ENCODE measurements at regions not wholly inside any gene's neighbourhood (a gene's known extent, or its start where the extent isn't known, plus 50 kb on each side); places are given as distances from the start of the nearest gene placed in this dataset.
A peak's percentile ranks its signal among the peaks of the same experiment; 100 is the strongest.

DNA sequence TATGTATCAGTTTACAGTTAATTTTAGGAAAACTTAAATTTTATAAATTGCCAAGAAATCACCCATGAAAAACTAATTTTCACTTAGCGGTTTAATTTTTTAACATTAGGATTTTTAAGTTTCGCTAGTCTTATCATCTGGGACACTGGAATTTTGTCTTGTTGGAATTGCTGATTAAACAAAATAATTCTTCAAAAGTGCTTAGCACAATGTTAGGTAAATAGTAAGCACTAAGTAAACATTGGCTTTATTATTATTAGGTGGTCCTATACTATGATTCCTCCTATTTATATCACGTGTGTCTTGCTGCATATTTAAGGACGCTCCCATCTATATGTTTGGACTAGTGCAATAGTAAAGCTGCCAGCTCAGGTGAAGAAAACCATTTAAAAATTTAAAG, 54.6 kb upstream of the MAP4K3 start:
- no peak for DNase-seq (ENCODE audit: low spot score)
- no peak overlapping the region for H3K4me3 ChIP-seq (ENCODE audit: low read depth in 1 of 3, low read length in 3 of 3)
- TF ChIP-seq, protein P1, sequence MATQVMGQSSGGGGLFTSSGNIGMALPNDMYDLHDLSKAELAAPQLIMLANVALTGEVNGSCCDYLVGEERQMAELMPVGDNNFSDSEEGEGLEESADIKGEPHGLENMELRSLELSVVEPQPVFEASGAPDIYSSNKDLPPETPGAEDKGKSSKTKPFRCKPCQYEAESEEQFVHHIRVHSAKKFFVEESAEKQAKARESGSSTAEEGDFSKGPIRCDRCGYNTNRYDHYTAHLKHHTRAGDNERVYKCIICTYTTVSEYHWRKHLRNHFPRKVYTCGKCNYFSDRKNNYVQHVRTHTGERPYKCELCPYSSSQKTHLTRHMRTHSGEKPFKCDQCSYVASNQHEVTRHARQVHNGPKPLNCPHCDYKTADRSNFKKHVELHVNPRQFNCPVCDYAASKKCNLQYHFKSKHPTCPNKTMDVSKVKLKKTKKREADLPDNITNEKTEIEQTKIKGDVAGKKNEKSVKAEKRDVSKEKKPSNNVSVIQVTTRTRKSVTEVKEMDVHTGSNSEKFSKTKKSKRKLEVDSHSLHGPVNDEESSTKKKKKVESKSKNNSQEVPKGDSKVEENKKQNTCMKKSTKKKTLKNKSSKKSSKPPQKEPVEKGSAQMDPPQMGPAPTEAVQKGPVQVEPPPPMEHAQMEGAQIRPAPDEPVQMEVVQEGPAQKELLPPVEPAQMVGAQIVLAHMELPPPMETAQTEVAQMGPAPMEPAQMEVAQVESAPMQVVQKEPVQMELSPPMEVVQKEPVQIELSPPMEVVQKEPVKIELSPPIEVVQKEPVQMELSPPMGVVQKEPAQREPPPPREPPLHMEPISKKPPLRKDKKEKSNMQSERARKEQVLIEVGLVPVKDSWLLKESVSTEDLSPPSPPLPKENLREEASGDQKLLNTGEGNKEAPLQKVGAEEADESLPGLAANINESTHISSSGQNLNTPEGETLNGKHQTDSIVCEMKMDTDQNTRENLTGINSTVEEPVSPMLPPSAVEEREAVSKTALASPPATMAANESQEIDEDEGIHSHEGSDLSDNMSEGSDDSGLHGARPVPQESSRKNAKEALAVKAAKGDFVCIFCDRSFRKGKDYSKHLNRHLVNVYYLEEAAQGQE (IDR thresholded peaks at IDR 0.05) = no peak
- TF ChIP-seq HNF4G (IDR thresholded peaks at IDR 0.05) = no peak
- no peak for TF ChIP-seq NR2F2 (IDR thresholded peaks at IDR 0.05)
- TF ChIP-seq GABPA (IDR thresholded peaks at IDR 0.05 in 1 of 2, conservative IDR thresholded peaks at IDR 0.05 in 1 of 2) = no peak
- no peak for TF ChIP-seq RAD21 (IDR thresholded peaks at IDR 0.05)
- H3K27me3 ChIP-seq (ENCODE audit: control insufficient read depth in 4 of 4, insufficient read depth in 4 of 4, low read length in 3 of 4) = no peaks in the 10 kb centered on the region
- no peak overlapping the region for H3K9ac ChIP-seq (ENCODE audit: low read depth in 1 of 2, low read length in 2 of 2)
- no peaks in the 10 kb centered on the region for H3K4me1 ChIP-seq (ENCODE audit: control insufficient read depth in 4 of 4, insufficient read depth in 4 of 4, low read length in 3 of 4)
- no peaks in the 10 kb centered on the region for H3K36me3 ChIP-seq (ENCODE audit: control insufficient read depth in 4 of 4, insufficient read depth in 3 of 4, low read depth in 1 of 4, low read length in 3 of 4)
- peak overlapping the region; percentile 40 to 45 for H3K27ac ChIP-seq (ENCODE audit: low read depth in 1 of 2, low read length in 2 of 2)
- 94% methylated on average over 4 of the region's 4 CpGs for WGBS
- no peaks in the 10 kb centered on the region for H3K9me3 ChIP-seq (ENCODE audit: control insufficient read depth in 4 of 4, low read length in 3 of 4)

DNA sequence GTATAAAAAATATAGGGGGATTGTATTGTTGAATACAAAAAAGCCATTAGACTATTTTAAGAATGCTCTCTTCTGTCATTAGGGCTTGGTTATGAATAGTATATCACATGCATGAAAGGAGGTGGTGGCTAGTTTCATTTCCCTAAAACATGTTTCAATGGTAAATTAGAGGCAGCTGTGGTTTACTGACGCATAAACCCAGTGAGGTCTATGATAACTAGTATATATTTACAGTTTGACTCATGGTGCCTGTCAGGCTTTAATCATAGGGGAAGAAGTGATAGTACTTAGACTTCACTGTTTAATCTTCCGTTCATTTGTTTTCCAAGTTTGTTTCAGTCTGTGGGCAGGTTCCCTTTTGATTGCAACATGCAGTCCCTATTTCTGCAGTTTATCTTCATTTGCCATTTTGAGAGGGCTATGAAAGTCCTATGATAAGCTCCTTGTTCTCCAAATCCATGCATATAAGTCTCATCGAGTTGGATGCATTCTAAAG, 55.1 kb upstream of the MAP4K3 start:
- TF ChIP-seq, protein P1 (IDR thresholded peaks at IDR 0.05) = no peak
- TF ChIP-seq HNF4G (IDR thresholded peaks at IDR 0.05) (no peak), NR2F2 (IDR thresholded peaks at IDR 0.05) (no peak), JUND (IDR thresholded peaks at IDR 0.05) (peak; percentile 20 to 80), TAF1 (conservative IDR thresholded peaks at IDR 0.05) (no peak), RXRA (IDR thresholded peaks at IDR 0.05) (peak; percentile 15 to 73), GABPA (IDR thresholded peaks at IDR 0.05 in 1 of 2, conservative IDR thresholded peaks at IDR 0.05 in 1 of 2) (no peak), FOXA2 (IDR thresholded peaks at IDR 0.05) (peak; percentile 50), RAD21 (IDR thresholded peaks at IDR 0.05) (peak in 1 of 2 donors; percentile 40), EGR1 (IDR thresholded peaks at IDR 0.05; ENCODE audit: low read depth in 2 of 2) (peak in 1 of 2 donors; percentile 61), YY1 (IDR thresholded peaks at IDR 0.05) (peak; percentile 91), HNF4A (conservative IDR thresholded peaks at IDR 0.05) (peak; percentile 34 to 69), SP1 (IDR thresholded peaks at IDR 0.05) (no peak), FOXA1 (IDR thresholded peaks at IDR 0.05) (no peak)
- TF ChIP-seq, protein P2, sequence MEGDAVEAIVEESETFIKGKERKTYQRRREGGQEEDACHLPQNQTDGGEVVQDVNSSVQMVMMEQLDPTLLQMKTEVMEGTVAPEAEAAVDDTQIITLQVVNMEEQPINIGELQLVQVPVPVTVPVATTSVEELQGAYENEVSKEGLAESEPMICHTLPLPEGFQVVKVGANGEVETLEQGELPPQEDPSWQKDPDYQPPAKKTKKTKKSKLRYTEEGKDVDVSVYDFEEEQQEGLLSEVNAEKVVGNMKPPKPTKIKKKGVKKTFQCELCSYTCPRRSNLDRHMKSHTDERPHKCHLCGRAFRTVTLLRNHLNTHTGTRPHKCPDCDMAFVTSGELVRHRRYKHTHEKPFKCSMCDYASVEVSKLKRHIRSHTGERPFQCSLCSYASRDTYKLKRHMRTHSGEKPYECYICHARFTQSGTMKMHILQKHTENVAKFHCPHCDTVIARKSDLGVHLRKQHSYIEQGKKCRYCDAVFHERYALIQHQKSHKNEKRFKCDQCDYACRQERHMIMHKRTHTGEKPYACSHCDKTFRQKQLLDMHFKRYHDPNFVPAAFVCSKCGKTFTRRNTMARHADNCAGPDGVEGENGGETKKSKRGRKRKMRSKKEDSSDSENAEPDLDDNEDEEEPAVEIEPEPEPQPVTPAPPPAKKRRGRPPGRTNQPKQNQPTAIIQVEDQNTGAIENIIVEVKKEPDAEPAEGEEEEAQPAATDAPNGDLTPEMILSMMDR (IDR thresholded peaks at IDR 0.05; ENCODE audit: low read depth, low read length, missing input control) = no peak
- TF ChIP-seq, protein P3, sequence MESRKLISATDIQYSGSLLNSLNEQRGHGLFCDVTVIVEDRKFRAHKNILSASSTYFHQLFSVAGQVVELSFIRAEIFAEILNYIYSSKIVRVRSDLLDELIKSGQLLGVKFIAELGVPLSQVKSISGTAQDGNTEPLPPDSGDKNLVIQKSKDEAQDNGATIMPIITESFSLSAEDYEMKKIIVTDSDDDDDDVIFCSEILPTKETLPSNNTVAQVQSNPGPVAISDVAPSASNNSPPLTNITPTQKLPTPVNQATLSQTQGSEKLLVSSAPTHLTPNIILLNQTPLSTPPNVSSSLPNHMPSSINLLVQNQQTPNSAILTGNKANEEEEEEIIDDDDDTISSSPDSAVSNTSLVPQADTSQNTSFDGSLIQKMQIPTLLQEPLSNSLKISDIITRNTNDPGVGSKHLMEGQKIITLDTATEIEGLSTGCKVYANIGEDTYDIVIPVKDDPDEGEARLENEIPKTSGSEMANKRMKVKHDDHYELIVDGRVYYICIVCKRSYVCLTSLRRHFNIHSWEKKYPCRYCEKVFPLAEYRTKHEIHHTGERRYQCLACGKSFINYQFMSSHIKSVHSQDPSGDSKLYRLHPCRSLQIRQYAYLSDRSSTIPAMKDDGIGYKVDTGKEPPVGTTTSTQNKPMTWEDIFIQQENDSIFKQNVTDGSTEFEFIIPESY (IDR thresholded peaks at IDR 0.05) = peak; percentile 42
- TF ChIP-seq, protein P4, sequence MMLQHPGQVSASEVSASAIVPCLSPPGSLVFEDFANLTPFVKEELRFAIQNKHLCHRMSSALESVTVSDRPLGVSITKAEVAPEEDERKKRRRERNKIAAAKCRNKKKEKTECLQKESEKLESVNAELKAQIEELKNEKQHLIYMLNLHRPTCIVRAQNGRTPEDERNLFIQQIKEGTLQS (IDR thresholded peaks at IDR 0.05) = peak; percentile 0
- TF ChIP-seq, protein P5, sequence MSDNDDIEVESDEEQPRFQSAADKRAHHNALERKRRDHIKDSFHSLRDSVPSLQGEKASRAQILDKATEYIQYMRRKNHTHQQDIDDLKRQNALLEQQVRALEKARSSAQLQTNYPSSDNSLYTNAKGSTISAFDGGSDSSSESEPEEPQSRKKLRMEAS (IDR thresholded peaks at IDR 0.05) = peak; percentile 47
- no peaks in the 10 kb centered on the region for H3K27me3 ChIP-seq (ENCODE audit: control insufficient read depth in 4 of 4, insufficient read depth in 4 of 4, low read length in 3 of 4)
- 40% methylated on average over 3 of the region's 3 CpGs for WGBS
- no peak for DNase-seq (ENCODE audit: low spot score)
- no peaks in the 10 kb centered on the region for H3K4me1 ChIP-seq (ENCODE audit: control insufficient read depth in 4 of 4, insufficient read depth in 4 of 4, low read length in 3 of 4)
- H3K9ac ChIP-seq (ENCODE audit: low read depth in 1 of 2, low read length in 2 of 2) = no peak overlapping the region
- H3K36me3 ChIP-seq (ENCODE audit: control insufficient read depth in 4 of 4, insufficient read depth in 3 of 4, low read depth in 1 of 4, low read length in 3 of 4) = no peaks in the 10 kb centered on the region
- peak overlapping the region; percentile 40 to 45 for H3K27ac ChIP-seq (ENCODE audit: low read depth in 1 of 2, low read length in 2 of 2)
- no peaks in the 10 kb centered on the region for H3K9me3 ChIP-seq (ENCODE audit: control insufficient read depth in 4 of 4, low read length in 3 of 4)
- no peak overlapping the region for H3K4me3 ChIP-seq (ENCODE audit: low read depth in 1 of 3, low read length in 3 of 3)
